HepG2 (cell line): ENCODE measurements at regions not wholly inside any gene's neighbourhood (a gene's known extent, or its start where the extent isn't known, plus 50 kb on each side); places are given as distances from the start of the nearest gene placed in this dataset.

Experiments
- ATAC-seq: fragments of 200-7000 bp; cut with Tn5 transposase; 3 replicates; pipeline ENCODE4 v1.9.1; 2020; ENCODE audit warnings: mild to moderate bottlenecking, moderate library complexity
- BruUV-seq: library from RNA; stranded (reverse); fragments of 400-500 nt; replicated peaks from 2 replicates; lab custom pipeline; 2021; lab: Mats Ljungman, UMichigan
- CTCF ChIA-PET: fragments of 300-600 bp; formaldehyde crosslinking; extraction: SDS; loops from one replicate; lab custom pipeline; 2021; ENCODE audit warnings: low total read pairs, inconsistent platforms, low intra/inter-chr PET ratio; lab: Yijun Ruan, JAX
- POLR2A ChIA-PET: fragments of 350-600 bp; sonication (Branson Sonifier 250); formaldehyde crosslinking; loops from one replicate; lab custom pipeline; 2020; ENCODE audit warnings: antibody characterized with exemption, inconsistent platforms; lab: Yijun Ruan, JAX
- DNase-seq: peaks from one replicate; pipeline ENCODE4 v3.0.0-alpha.2; 2015; ENCODE audit warnings: low spot score
- FAIRE-seq: peaks from 3 replicates; lab custom pipeline; 2011; peaks lifted over from hg19 to GRCh38; lab: Jason Lieb, UNC
- H2AFZ ChIP-seq: one replicate; pipeline ENCODE4 v1.6.1; 2011; ENCODE audit warnings: low read length, inconsistent platforms
- H3K27ac ChIP-seq: fragments of 300-600 bp; 3 replicates; pipeline ENCODE4 v1.8.0; 2011; ENCODE audit warnings: mixed run types, mild to moderate bottlenecking, mixed read lengths, low read length, inconsistent platforms; ENCODE audit not compliant: insufficient read depth; ENCODE audit errors: extremely low read length
- H3K27me3 ChIP-seq, 2 experiments: fragments of 200-600 bp in 1 of 2; 2 replicates in 1 of 2; 3 replicates in 1 of 2; pipeline versions ENCODE4 v1.6.0 to v1.8.0; 2011; ENCODE audit warnings: low read length in 2 of 2, mild to moderate bottlenecking in 2 of 2, moderate library complexity in 2 of 2, inconsistent platforms in 1 of 2; ENCODE audit not compliant: insufficient read depth in 2 of 2, control insufficient read depth in 1 of 2
- H3K36me3 ChIP-seq, 2 experiments: fragments of 200-600 bp in 1 of 2; replicated peaks in 1 of 2; 2 replicates in 1 of 2; 3 replicates in 1 of 2; pipeline versions ENCODE4 v1.5.1 to v1.8.0; 2011; ENCODE audit warnings: low read length in 2 of 2, inconsistent platforms in 1 of 2; ENCODE audit not compliant: insufficient read depth in 2 of 2, control insufficient read depth in 1 of 2
- H3K4me1 ChIP-seq: 2 replicates; pipeline ENCODE4 v1.5.1; 2012; ENCODE audit warnings: low read length, inconsistent platforms; ENCODE audit not compliant: insufficient read depth
- H3K4me2 ChIP-seq: 2 replicates; pipeline ENCODE4 v1.6.0; 2011; ENCODE audit warnings: low read depth, low read length, inconsistent platforms
- H3K4me3 ChIP-seq, 3 experiments: fragments of 200-600 bp in 1 of 3; sonication (generic), shearing (Covaris generic) in 1 of 3; replicated peaks in 1 of 3; 2 replicates each; pipeline ENCODE4 v1.5.1; 2011 to 2016; ENCODE audit warnings: low read length in 3 of 3, inconsistent platforms in 2 of 3, low read depth in 2 of 3, mild to moderate bottlenecking in 2 of 3, control low read depth in 1 of 3, mixed read lengths in 1 of 3; ENCODE audit not compliant: insufficient read depth in 1 of 3
- H3K79me2 ChIP-seq: one replicate; pipeline ENCODE4 v1.6.1; 2011; ENCODE audit warnings: low read length, inconsistent platforms; ENCODE audit not compliant: insufficient read depth
- H3K9ac ChIP-seq: 2 replicates; pipeline ENCODE4 v1.6.0; 2011; ENCODE audit warnings: mild to moderate bottlenecking, low read depth, low read length, inconsistent platforms; ENCODE audit not compliant: insufficient read depth
- H3K9me3 ChIP-seq: 2 replicates; pipeline ENCODE4 v1.5.1; 2012; ENCODE audit warnings: mild to moderate bottlenecking, low read length
- H4K20me1 ChIP-seq: 2 replicates; pipeline ENCODE4 v1.6.0; 2011; ENCODE audit warnings: inconsistent platforms, mild to moderate bottlenecking, low read length, moderate library complexity; ENCODE audit not compliant: insufficient read depth
- EHMT2 ChIP-seq: fragments of 200-600 bp; sonication (generic); IDR thresholded peaks from 2 replicates; pipeline ENCODE4 v1.7.0; 2017; ENCODE audit warnings: antibody characterized with exemption, low read depth, low read length, borderline replicate concordance
- HNF4G ChIP-seq, 2 experiments: sonication (generic) in 1 of 2; formaldehyde crosslinking in 1 of 2; IDR thresholded peaks; 2 replicates each; pipeline versions ENCODE4 v1.4.0 to v1.6.1; 2011 to 2020; ENCODE audit warnings: borderline replicate concordance in 2 of 2, low read depth in 2 of 2, mild to moderate bottlenecking in 2 of 2, low read length in 1 of 2, missing genetic modification reagents in 1 of 2, moderate library complexity in 1 of 2
- IKZF1 ChIP-seq: fragments of 450-650 bp; IDR thresholded peaks from 2 replicates; pipeline ENCODE4 v1.7.1; 2016
- IRF9 ChIP-seq: sonication (generic); formaldehyde crosslinking; IDR thresholded peaks from 2 replicates; pipeline ENCODE4 v1.8.0; 2022; ENCODE audit warnings: missing genetic modification reagents, mild to moderate bottlenecking, borderline replicate concordance
- MEF2D ChIP-seq: sonication (generic); formaldehyde crosslinking; IDR thresholded peaks from 2 replicates; pipeline ENCODE4 v1.5.1; 2020; ENCODE audit warnings: mild to moderate bottlenecking, missing genetic modification reagents
- PAX8 ChIP-seq: sonication (generic); formaldehyde crosslinking; IDR thresholded peaks from 2 replicates; pipeline ENCODE4 v1.8.0; 2022; ENCODE audit warnings: mild to moderate bottlenecking, missing genetic modification reagents, borderline replicate concordance
- RBM39 ChIP-seq: fragments of 200-400 bp; formaldehyde crosslinking; IDR thresholded peaks from one replicate; pipeline ENCODE4 v1.6.1; 2018; ENCODE audit warnings: antibody characterized with exemption, mild to moderate bottlenecking, low read depth, low read length; ENCODE audit not compliant: poor library complexity, severe bottlenecking
- SALL1 ChIP-seq: sonication (generic); formaldehyde crosslinking; IDR thresholded peaks from 2 replicates; pipeline ENCODE4 v1.8.0; 2022; ENCODE audit warnings: mild to moderate bottlenecking, missing genetic modification reagents
- SATB2 ChIP-seq: sonication (generic); formaldehyde crosslinking; IDR thresholded peaks from 2 replicates; pipeline ENCODE4 v1.5.0; 2020; ENCODE audit warnings: missing genetic modification reagents
- SIN3B ChIP-seq: fragments of 150-350 bp; IDR thresholded peaks from 2 replicates; pipeline ENCODE4 v1.6.1; 2014; ENCODE audit warnings: low read length
- SP5 ChIP-seq: IDR thresholded peaks from 2 replicates; pipeline ENCODE4 v1.6.1; 2016; ENCODE audit warnings: low read depth, borderline replicate concordance
- STAG1 ChIP-seq: sonication (generic); formaldehyde crosslinking; IDR thresholded peaks from 2 replicates; pipeline ENCODE4 v1.4.0; 2020; ENCODE audit warnings: missing genetic modification reagents
- U2AF1 ChIP-seq: fragments of 200-400 bp; formaldehyde crosslinking; optimal IDR thresholded peaks from 2 replicates; pipeline ENCODE3; 2017; ENCODE audit warnings: mild to moderate bottlenecking, low read depth, low read length
- ZBTB38 ChIP-seq: sonication (generic); formaldehyde crosslinking; IDR thresholded peaks from 2 replicates; pipeline ENCODE4 v1.5.1; 2020; ENCODE audit warnings: mild to moderate bottlenecking, missing genetic modification reagents
- ZFP37 ChIP-seq: sonication (generic); formaldehyde crosslinking; IDR thresholded peaks from 2 replicates; pipeline ENCODE4 v1.4.0; 2020; ENCODE audit warnings: missing genetic modification reagents, borderline replicate concordance
- ZNF562 ChIP-seq: sonication (generic); formaldehyde crosslinking; IDR thresholded peaks from 2 replicates; pipeline ENCODE4 v1.8.0; 2022; ENCODE audit warnings: missing genetic modification reagents, borderline replicate concordance
- ZNF576 ChIP-seq: sonication (generic); formaldehyde crosslinking; IDR thresholded peaks from 2 replicates; pipeline ENCODE4 v1.4.0; 2020; ENCODE audit warnings: mild to moderate bottlenecking, missing genetic modification reagents
- ZNF577 ChIP-seq: sonication (generic); formaldehyde crosslinking; IDR thresholded peaks from 2 replicates; pipeline ENCODE4 v1.4.0; 2020; ENCODE audit warnings: mild to moderate bottlenecking, low read depth, missing genetic modification reagents, borderline replicate concordance
- WGBS: methylation state at CpG from one replicate; pipeline ENCODE4 v1.1.6; 2017; ENCODE audit warnings: low lambda C conversion rate; 5-methylcytosine and 5-hydroxymethylcytosine counted together
- in situ Hi-C: cut with HindIII; loops from 2 replicates; pipeline ENCODE4 v1.10.0; 2017; ENCODE audit warnings: low pct_unique_long_range_greater_than_20kb; ENCODE audit not compliant: extremely low pct_ligation_motif_present
- intact Hi-C: fragments of 100-400 bp; cut with micrococcal nuclease; formaldehyde crosslinking; loops from one replicate; pipeline ENCODE4 v1.10.0; 2022; ENCODE audit not compliant: unreplicated experiment
- TF ChIP-seq, protein P1 (sequence below): sonication (generic); formaldehyde crosslinking; IDR thresholded peaks from 2 replicates; pipeline ENCODE4 v1.8.1; 2023; ENCODE audit warnings: mild to moderate bottlenecking, missing genetic modification reagents, borderline replicate concordance

DNA sequence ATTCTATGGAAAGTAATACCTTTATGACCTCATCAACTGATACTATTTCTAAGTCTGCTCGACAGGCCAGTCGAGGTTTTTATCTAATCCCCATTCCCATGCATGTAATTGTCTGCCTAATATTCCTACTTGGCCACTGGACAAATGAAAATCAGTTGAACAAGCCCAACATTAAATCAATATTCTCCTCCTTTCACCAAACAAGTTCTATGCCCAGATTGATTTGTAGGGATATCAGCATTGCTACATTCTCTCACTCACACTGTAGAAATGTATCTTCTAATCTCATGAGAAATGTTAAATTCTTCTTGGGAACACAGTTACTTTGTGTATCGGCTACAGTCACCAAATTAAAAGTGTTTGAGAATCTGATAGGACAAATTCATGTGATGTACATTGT is 208.8 kb upstream of the CTNND2 start:
- DNase-seq (no peak), FAIRE-seq (no peak)
- Histone ChIP-seq H3K27me3 (no peaks in the 10 kb centered on the region), H3K4me2 (no peak overlapping the region), H3K36me3 (no peaks in the 10 kb centered on the region), H3K9ac (no peak overlapping the region), H3K4me1 (no peaks in the 10 kb centered on the region), H2AFZ (no peak overlapping the region)
- CTCF ChIA-PET: no interaction called here
- intact Hi-C loops: no loop called here
- TF ChIP-seq SP5 (CRISPR knock-in tag) (no peak), ZBTB38 (no peak), IRF9 (no peak)
- TF ChIP-seq, all 625 proteins: peak for 0
- no peaks in the 10 kb centered on the region for H4K20me1 ChIP-seq
- no peak overlapping the region for H3K4me3 ChIP-seq
- in situ Hi-C loops: no loop called here
- WGBS: 0% methylated on average over 3 of the region's 3 CpGs
- no peaks in the 10 kb centered on the region for H3K79me2 ChIP-seq
- no peak for ATAC-seq
- no peak overlapping the region for H3K27ac ChIP-seq
- peaks cover 75% of the 10 kb centered on the region for H3K9me3 ChIP-seq
- BruUV-seq: no TSS peak
- POLR2A ChIA-PET: no interaction called here

- Histone ChIP-seq H3K27ac (no peak overlapping the region), H3K4me1 (no peaks in the 10 kb centered on the region), H3K36me3 (no peaks in the 10 kb centered on the region), H3K4me2 (no peak overlapping the region), H3K79me2 (no peaks in the 10 kb centered on the region), H3K9ac (no peak overlapping the region), H3K27me3 (no peaks in the 10 kb centered on the region), H4K20me1 (no peaks in the 10 kb centered on the region), H3K9me3 (peaks cover 67% of the 10 kb centered on the region), H2AFZ (no peak overlapping the region), H3K4me3 (no peak overlapping the region)
- 0% methylated on average over 2 of the region's 2 CpGs for WGBS
- DNase-seq (no peak), ATAC-seq (no peak), FAIRE-seq (no peak)
- in situ Hi-C loops: no loop called here
- ChIA-PET CTCF (no interaction called here), POLR2A (no interaction called here)
- BruUV-seq: no TSS peak
- intact Hi-C loops: no loop called here
- TF ChIP-seq SALL1 (CRISPR knock-in tag): no peak
- no peak for TF ChIP-seq ZNF577 (CRISPR knock-in tag)
- no peak for TF ChIP-seq STAG1 (CRISPR knock-in tag)
- no peak for TF ChIP-seq ZFP37 (CRISPR knock-in tag)
- no peak for TF ChIP-seq ZNF562 (CRISPR knock-in tag)
- no peak for TF ChIP-seq EHMT2
- TF ChIP-seq MEF2D: no peak
- no peak for TF ChIP-seq RBM39
- TF ChIP-seq SIN3B: no peak
- TF ChIP-seq HNF4G (IDR thresholded peaks at IDR 0.05; ENCODE audit: borderline replicate concordance, low read depth, low read length): no peak
- TF ChIP-seq HNF4G (CRISPR knock-in tag; IDR thresholded peaks at IDR 0.05; ENCODE audit: borderline replicate concordance, low read depth): no peak
- no peak for TF ChIP-seq U2AF1
- no peak for TF ChIP-seq IKZF1
- TF ChIP-seq PAX8 (CRISPR knock-in tag): no peak
- no peak for TF ChIP-seq SATB2 (CRISPR knock-in tag)
- no peak for TF ChIP-seq ZNF576 (CRISPR knock-in tag)
- TF ChIP-seq, protein P1, sequence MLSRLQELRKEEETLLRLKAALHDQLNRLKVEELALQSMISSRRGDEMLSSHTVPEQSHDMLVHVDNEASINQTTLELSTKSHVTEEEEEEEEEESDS: no peak
Observed at GRCh38 chr5:12111261-12111660, 207.0 kb upstream of the CTNND2 start.
